Skin of body (tissue), 1 donor: ENCODE measurements at regions not wholly inside any gene's neighbourhood (a gene's known extent, or its start where the extent isn't known, plus 50 kb on each side); places are given as distances from the start of the nearest gene placed in this dataset.
A peak's percentile ranks its signal among the peaks of the same experiment; 100 is the strongest.
"Not testable (repeated sequence)": the region's sequence is repeated elsewhere in the genome, so short reads cannot be mapped to it uniquely, and the experiment has no call there.

Experiments
- DNase-seq: peaks from one replicate; lab custom pipeline; 2025; lab: John Stamatoyannopoulos, UW

- DNase-seq = no peak
Measured at GRCh38 chr6:141395443-141396008, 737.2 kb upstream of the GJE1 start.

GRCh38 chr6:141394565-141395051, 738.1 kb upstream of the GJE1 start:
- no peak for DNase-seq

- DNase-seq = no peak
Measured at GRCh38 chr6:141394125-141394536, 738.6 kb upstream of the GJE1 start.

GRCh38 chr6:141393405-141394124, 739.2 kb upstream of the GJE1 start:
- DNase-seq = no peak

GRCh38 chr6:141391135-141391534, 741.6 kb upstream of the GJE1 start:
- DNase-seq = not testable (repeated sequence)

GRCh38 chr6:141388666-141389065, 744.1 kb upstream of the GJE1 start:
- DNase-seq = no peak

GRCh38 chr6:141370438-141370837, 762.3 kb upstream of the GJE1 start:
- DNase-seq = no peak

GRCh38 chr6:141366796-141367195, 765.9 kb upstream of the GJE1 start:
- DNase-seq = not testable (repeated sequence)

GRCh38 chr6:141364694-141365093, 768.0 kb upstream of the GJE1 start:
- no peak for DNase-seq

- no peak for DNase-seq
Measured at GRCh38 chr6:141364232-141364631, 768.5 kb upstream of the GJE1 start.

GRCh38 chr6:141361559-141361958, 771.2 kb upstream of the GJE1 start:
- no peak for DNase-seq

- peak; percentile 11 for DNase-seq
Measured at GRCh38 chr6:141359953-141360352, 772.8 kb upstream of the GJE1 start.

- peak; percentile 5 for DNase-seq
Measured at GRCh38 chr6:141354191-141354955, 778.4 kb upstream of the GJE1 start.

GRCh38 chr6:141351721-141352120, 781.0 kb upstream of the GJE1 start:
- no peak for DNase-seq

- no peak for DNase-seq
Measured at GRCh38 chr6:141349710-141350109, 783.0 kb upstream of the GJE1 start.

GRCh38 chr6:141347906-141348492, 784.7 kb upstream of the GJE1 start:
- no peak for DNase-seq

GRCh38 chr6:141347086-141347485, 785.6 kb upstream of the GJE1 start:
- no peak for DNase-seq

- DNase-seq = no peak
Measured at GRCh38 chr6:141346535-141346934, 786.2 kb upstream of the GJE1 start.

GRCh38 chr6:141337191-141337590, 795.5 kb upstream of the GJE1 start:
- no peak for DNase-seq

- no peak for DNase-seq
Measured at GRCh38 chr6:141335477-141336273, 797.0 kb upstream of the GJE1 start.

- DNase-seq = no peak
Measured at GRCh38 chr6:141326925-141327324, 805.8 kb upstream of the GJE1 start.
